OCI-LY3 (cell line): ENCODE measurements at regions not wholly inside any gene's neighbourhood (a gene's known extent, or its start where the extent isn't known, plus 50 kb on each side); places are given as distances from the start of the nearest gene placed in this dataset.

Source experiments
- H2AFZ ChIP-seq: fragments of 200-600, 300-600 bp; shearing (Covaris generic); 2 replicates; pipeline ENCODE4 v1.6.0; 2014; ENCODE audit warnings: antibody characterized with exemption, low read depth, low read length
- H3K27ac ChIP-seq: fragments of 200-600, 300-600 bp; sonication (generic); 2 replicates; pipeline ENCODE4 v1.5.1; 2014; ENCODE audit warnings: mild to moderate bottlenecking, low read length, moderate library complexity, mixed read lengths
- H3K27me3 ChIP-seq: fragments of 200-600, 300-600 bp; sonication (generic); 2 replicates; pipeline ENCODE4 v1.6.1; 2014; ENCODE audit warnings: low read depth, low read length, mixed read lengths
- H3K36me3 ChIP-seq: fragments of 200-600, 300-600 bp; sonication (generic); replicated peaks from 2 replicates; pipeline ENCODE3; 2014; ENCODE audit warnings: low read depth, low read length, mixed read lengths
- H3K4me1 ChIP-seq: fragments of 300-600, 200-600 bp; sonication (generic); 2 replicates; pipeline ENCODE4 v1.6.1; 2014; ENCODE audit warnings: low read length, mixed read lengths
- H3K4me2 ChIP-seq: fragments of 200-600, 300-600 bp; sonication (generic); 2 replicates; pipeline ENCODE4 v1.6.1; 2014; ENCODE audit warnings: low read length, mixed read lengths
- H3K4me3 ChIP-seq: fragments of 300-600, 200-600 bp; sonication (generic); 2 replicates; pipeline ENCODE4 v1.5.1; 2014; ENCODE audit warnings: antibody characterized with exemption, mild to moderate bottlenecking, low read length, moderate library complexity
- H3K79me2 ChIP-seq: fragments of 300-600, 200-600 bp; shearing (Covaris generic); 2 replicates; pipeline ENCODE4 v1.6.1; 2014; ENCODE audit warnings: mild to moderate bottlenecking, low read length, mixed read lengths
- H3K9ac ChIP-seq: fragments of 300-600, 200-600 bp; shearing (Covaris generic); 2 replicates; pipeline ENCODE4 v1.6.0; 2014; ENCODE audit warnings: mild to moderate bottlenecking, low read length, moderate library complexity
- H3K9me3 ChIP-seq: fragments of 200-600, 300-600 bp; shearing (Covaris generic); 2 replicates; pipeline ENCODE4 v1.6.1; 2014; ENCODE audit warnings: low read length, mixed read lengths; ENCODE audit not compliant: insufficient read depth
- H4K20me1 ChIP-seq: fragments of 200-600, 300-600 bp; sonication (generic); 2 replicates; pipeline ENCODE4 v1.6.1; 2016; ENCODE audit warnings: low read length, mixed read lengths; ENCODE audit not compliant: insufficient read depth
- CTCF ChIP-seq: fragments of 200-600, 300-600 bp; sonication (generic); IDR thresholded peaks from 2 replicates; pipeline ENCODE4 v1.5.1; 2014; ENCODE audit warnings: antibody characterized with exemption, low read length, low read depth
- EZH2phosphoT487 ChIP-seq: fragments of 200-600 bp; shearing (Covaris generic); IDR thresholded peaks from 2 replicates; pipeline ENCODE4 v1.6.1; 2018; ENCODE audit warnings: antibody characterized with exemption, mixed run types, low read depth

- Histone ChIP-seq H3K4me2 (no peak overlapping the region), H3K27ac (no peak overlapping the region), H3K9me3 (no peaks in the 10 kb centered on the region), H3K9ac (no peak overlapping the region), H3K27me3 (peaks cover 3% of the 10 kb centered on the region; the same call in 1 of the 2 replicates), H3K4me3 (no peak overlapping the region), H3K79me2 (no peaks in the 10 kb centered on the region), H2AFZ (no peak overlapping the region), H3K36me3 (no peaks in the 10 kb centered on the region), H3K4me1 (no peaks in the 10 kb centered on the region), H4K20me1 (no peaks in the 10 kb centered on the region)
- TF ChIP-seq CTCF = no peak
- no peak for TF ChIP-seq EZH2phosphoT487
These were observed 436.4 kb upstream of the DYNLRB2 start for GRCh38 chr16:80104401-80104800.

GRCh38 chr16:80103463-80103862, 437.3 kb upstream of the DYNLRB2 start:
- Histone ChIP-seq H3K27ac (no peak overlapping the region), H3K9me3 (no peaks in the 10 kb centered on the region), H3K4me2 (no peak overlapping the region), H3K79me2 (no peaks in the 10 kb centered on the region), H3K27me3 (peaks cover 3% of the 10 kb centered on the region; the same call in 1 of the 2 replicates), H3K4me3 (no peak overlapping the region), H4K20me1 (no peaks in the 10 kb centered on the region), H3K36me3 (no peaks in the 10 kb centered on the region), H2AFZ (no peak overlapping the region), H3K4me1 (no peaks in the 10 kb centered on the region), H3K9ac (no peak overlapping the region)
- no peak for TF ChIP-seq CTCF
- no peak for TF ChIP-seq EZH2phosphoT487

GRCh38 chr16:80100846-80101451, 439.8 kb upstream of the DYNLRB2 start:
- Histone ChIP-seq H3K4me2 (no peak overlapping the region), H2AFZ (no peak overlapping the region), H3K4me3 (no peak overlapping the region), H3K27me3 (peaks cover 3% of the 10 kb centered on the region; the same call in 1 of the 2 replicates), H3K36me3 (no peaks in the 10 kb centered on the region), H4K20me1 (no peaks in the 10 kb centered on the region), H3K27ac (no peak overlapping the region), H3K9ac (no peak overlapping the region), H3K4me1 (no peaks in the 10 kb centered on the region), H3K9me3 (no peaks in the 10 kb centered on the region), H3K79me2 (no peaks in the 10 kb centered on the region)
- TF ChIP-seq CTCF (no peak), EZH2phosphoT487 (no peak)

GRCh38 chr16:80100186-80100585, 440.6 kb upstream of the DYNLRB2 start:
- H3K4me1 ChIP-seq = no peaks in the 10 kb centered on the region
- no peak overlapping the region for H3K4me3 ChIP-seq
- H4K20me1 ChIP-seq = no peaks in the 10 kb centered on the region
- H3K9me3 ChIP-seq = no peaks in the 10 kb centered on the region
- H3K4me2 ChIP-seq = no peak overlapping the region
- no peaks in the 10 kb centered on the region for H3K36me3 ChIP-seq
- TF ChIP-seq CTCF (no peak), EZH2phosphoT487 (no peak)
- H3K27ac ChIP-seq = no peak overlapping the region
- no peaks in the 10 kb centered on the region for H3K79me2 ChIP-seq
- peaks cover 3% of the 10 kb centered on the region; the same call in 1 of the 2 replicates for H3K27me3 ChIP-seq
- H3K9ac ChIP-seq = no peak overlapping the region
- H2AFZ ChIP-seq = no peak overlapping the region
